ENCODE measurements at regions not wholly inside any gene's neighbourhood (a gene's known extent, or its start where the extent isn't known, plus 50 kb on each side); places are given as distances from the start of the nearest gene placed in this dataset.

GRCh38 chr4:176451443-176451842, 131.7 kb downstream of the SPCS3 start:
- H3K4me3 ChIP-seq (ENCODE audit: low read length) = no peak overlapping the region
- no peak for TF ChIP-seq CTCF (IDR thresholded peaks at IDR 0.05; ENCODE audit: insufficient read depth, low read depth, low read length, missing control alignments)
- no peak for DNase-seq (ENCODE audit: low read depth)

- no peak overlapping the region for H3K4me3 ChIP-seq (ENCODE audit: low read length)
- no peak for DNase-seq (ENCODE audit: low read depth)
- TF ChIP-seq CTCF (IDR thresholded peaks at IDR 0.05; ENCODE audit: insufficient read depth, low read depth, low read length, missing control alignments) = no peak
Observed at GRCh38 chr4:176453079-176453478, 133.3 kb downstream of the SPCS3 start.

- H3K4me3 ChIP-seq (ENCODE audit: low read length) = no peak overlapping the region
- TF ChIP-seq CTCF (IDR thresholded peaks at IDR 0.05; ENCODE audit: insufficient read depth, low read depth, low read length, missing control alignments) = no peak
- DNase-seq (ENCODE audit: low read depth) = no peak
Observed at GRCh38 chr4:176453658-176454057, 133.9 kb downstream of the SPCS3 start.

- no peak overlapping the region for H3K4me3 ChIP-seq (ENCODE audit: low read length)
- no peak for DNase-seq (ENCODE audit: low read depth)
- TF ChIP-seq CTCF (IDR thresholded peaks at IDR 0.05; ENCODE audit: insufficient read depth, low read depth, low read length, missing control alignments) = no peak
Observed at GRCh38 chr4:176464748-176465147, 145.0 kb downstream of the SPCS3 start.

GRCh38 chr4:176467001-176467400, 147.2 kb downstream of the SPCS3 start:
- TF ChIP-seq CTCF (IDR thresholded peaks at IDR 0.05; ENCODE audit: insufficient read depth, low read depth, low read length, missing control alignments) = no peak
- no peak for DNase-seq (ENCODE audit: low read depth)
- H3K4me3 ChIP-seq (ENCODE audit: low read length) = no peak overlapping the region

GRCh38 chr4:176469546-176469945, 149.8 kb downstream of the SPCS3 start:
- TF ChIP-seq CTCF (IDR thresholded peaks at IDR 0.05; ENCODE audit: insufficient read depth, low read depth, low read length, missing control alignments) = no peak
- no peak overlapping the region for H3K4me3 ChIP-seq (ENCODE audit: low read length)
- no peak for DNase-seq (ENCODE audit: low read depth)

GRCh38 chr4:176470671-176471070, 150.9 kb downstream of the SPCS3 start:
- no peak for TF ChIP-seq CTCF (IDR thresholded peaks at IDR 0.05; ENCODE audit: insufficient read depth, low read depth, low read length, missing control alignments)
- no peak for DNase-seq (ENCODE audit: low read depth)
- H3K4me3 ChIP-seq (ENCODE audit: low read length) = no peak overlapping the region

Measured in epithelial cell of esophagus (primary cell).